HepG2 (cell line): ENCODE measurements at regions not wholly inside any gene's neighbourhood (a gene's known extent, or its start where the extent isn't known, plus 50 kb on each side); places are given as distances from the start of the nearest gene placed in this dataset.

Experiments
- ADNP ChIP-seq: sonication (generic); formaldehyde crosslinking; IDR thresholded peaks from 2 replicates; pipeline ENCODE4 v1.4.0; 2020; ENCODE audit warnings: missing genetic modification reagents
- ARID5B ChIP-seq: IDR thresholded peaks from 2 replicates; pipeline ENCODE4 v1.4.0; 2020; ENCODE audit warnings: mild to moderate bottlenecking, missing genetic modification reagents
- ATF1 ChIP-seq: IDR thresholded peaks from 2 replicates; pipeline ENCODE4 v1.6.1; 2016; ENCODE audit warnings: mild to moderate bottlenecking, control low read depth
- ATRX ChIP-seq: sonication (generic); formaldehyde crosslinking; IDR thresholded peaks from 2 replicates; pipeline ENCODE4 v1.4.0; 2020; ENCODE audit warnings: missing genetic modification reagents, borderline replicate concordance
- BCL6 ChIP-seq: IDR thresholded peaks from 2 replicates; pipeline ENCODE4 v1.6.1; 2016; ENCODE audit warnings: missing genetic modification reagents, missing compliant biosample characterization
- BORCS8-MEF2B ChIP-seq: sonication (generic); formaldehyde crosslinking; IDR thresholded peaks from 2 replicates; pipeline ENCODE4 v1.8.0; 2022; ENCODE audit warnings: mild to moderate bottlenecking, missing genetic modification reagents
- EED ChIP-seq: sonication (generic); formaldehyde crosslinking; IDR thresholded peaks from 2 replicates; pipeline ENCODE4 v1.5.0; 2020; ENCODE audit warnings: mild to moderate bottlenecking, missing genetic modification reagents
- FOSL1 ChIP-seq: sonication (generic); formaldehyde crosslinking; IDR thresholded peaks from 2 replicates; pipeline ENCODE4 v1.9.0; 2021; ENCODE audit warnings: missing genetic modification reagents, borderline replicate concordance
- HDAC1 ChIP-seq: sonication (generic); formaldehyde crosslinking; IDR thresholded peaks from 2 replicates; pipeline ENCODE4 v1.5.1; 2020; ENCODE audit warnings: mild to moderate bottlenecking, missing genetic modification reagents
- KMT2B ChIP-seq: IDR thresholded peaks from 2 replicates; pipeline ENCODE4 v1.6.1; 2016; ENCODE audit warnings: missing genetic modification reagents, missing compliant biosample characterization
- NR2F1 ChIP-seq, 2 experiments: fragments of 450-650 bp in 1 of 2; formaldehyde crosslinking in 1 of 2; IDR thresholded peaks; 2 replicates each; pipeline versions ENCODE4 v1.5.0 to v1.6.1; 2016 to 2020; ENCODE audit warnings: mild to moderate bottlenecking in 1 of 2, missing compliant biosample characterization in 1 of 2, missing genetic modification reagents in 1 of 2, moderate library complexity in 1 of 2
- NR3C1 ChIP-seq: sonication (generic); formaldehyde crosslinking; IDR thresholded peaks from 2 replicates; pipeline ENCODE4 v1.4.0; 2020; ENCODE audit warnings: missing genetic modification reagents
- PHF21A ChIP-seq: sonication (generic); formaldehyde crosslinking; IDR thresholded peaks from 2 replicates; pipeline ENCODE4 v1.5.0; 2020; ENCODE audit warnings: mild to moderate bottlenecking, missing genetic modification reagents
- PLRG1 ChIP-seq: fragments of 450-650 bp; conservative IDR thresholded peaks from 2 replicates; pipeline ENCODE4 v1.6.1; 2016
- SALL1 ChIP-seq: sonication (generic); formaldehyde crosslinking; IDR thresholded peaks from 2 replicates; pipeline ENCODE4 v1.8.0; 2022; ENCODE audit warnings: mild to moderate bottlenecking, missing genetic modification reagents
- SOX13 ChIP-seq, 3 experiments: fragments of 450-650 bp in 1 of 3; sonication (generic) in 1 of 3; formaldehyde crosslinking in 1 of 3; IDR thresholded peaks in 2 of 3; conservative IDR thresholded peaks in 1 of 3; 2 replicates each; pipeline versions ENCODE4 v1.5.0 to v1.6.1; 2016 to 2020; ENCODE audit warnings: antibody characterized with exemption in 1 of 3, mild to moderate bottlenecking in 1 of 3, missing compliant biosample characterization in 1 of 3, missing genetic modification reagents in 1 of 3, moderate library complexity in 1 of 3
- SP5 ChIP-seq: IDR thresholded peaks from 2 replicates; pipeline ENCODE4 v1.6.1; 2016; ENCODE audit warnings: low read depth, borderline replicate concordance
- U2AF2 ChIP-seq: fragments of 200-400 bp; formaldehyde crosslinking; IDR thresholded peaks from 2 replicates; pipeline ENCODE4 v1.6.1; 2017; ENCODE audit warnings: low read depth, mild to moderate bottlenecking, low read length
- ZBTB33 ChIP-seq: sonication (generic); formaldehyde crosslinking; IDR thresholded peaks from 2 replicates; pipeline ENCODE4 v1.4.0; 2020; ENCODE audit warnings: missing genetic modification reagents
- ZNF160 ChIP-seq: sonication (generic); formaldehyde crosslinking; IDR thresholded peaks from 2 replicates; pipeline ENCODE4 v1.8.0; 2022; ENCODE audit warnings: mild to moderate bottlenecking, inconsistent platforms, missing genetic modification reagents
- ZNF205 ChIP-seq: IDR thresholded peaks from 2 replicates; pipeline ENCODE4 v1.6.1; 2018; ENCODE audit warnings: missing biosample characterization, missing genetic modification reagents
- ZNF503 ChIP-seq: sonication (generic); formaldehyde crosslinking; IDR thresholded peaks from 2 replicates; pipeline ENCODE4 v1.4.0; 2020; ENCODE audit warnings: missing genetic modification reagents
- ZNF777 ChIP-seq: sonication (generic); formaldehyde crosslinking; IDR thresholded peaks from 2 replicates; pipeline ENCODE4 v1.4.0; 2020; ENCODE audit warnings: missing genetic modification reagents
- ZSCAN21 ChIP-seq: sonication (generic); formaldehyde crosslinking; IDR thresholded peaks from 2 replicates; pipeline ENCODE4 v1.8.0; 2022; ENCODE audit warnings: mild to moderate bottlenecking, missing genetic modification reagents, moderate library complexity, borderline replicate concordance

- peak; percentile 79 for TF ChIP-seq SP5 (CRISPR knock-in tag)
- peak; percentile 78 for TF ChIP-seq ARID5B (CRISPR knock-in tag)
- no peak for TF ChIP-seq EED (CRISPR knock-in tag)
- TF ChIP-seq FOSL1 (CRISPR knock-in tag): no peak
- peak in 1 of 2 experiments; percentile 62; a peak in 2 of 4 replicates for TF ChIP-seq NR2F1 (CRISPR knock-in tag; IDR thresholded peaks at IDR 0.05)
- TF ChIP-seq BORCS8-MEF2B (CRISPR knock-in tag): no peak
- no peak for TF ChIP-seq ATRX (CRISPR knock-in tag)
- TF ChIP-seq SOX13 (IDR thresholded peaks at IDR 0.05): peak; percentile 85
- peak in 1 of 2 experiments; percentile 87; a peak in 2 of 4 replicates for TF ChIP-seq SOX13 (CRISPR knock-in tag; conservative IDR thresholded peaks at IDR 0.05 in 1 of 2, IDR thresholded peaks at IDR 0.05 in 1 of 2)
- peak; percentile 100 for TF ChIP-seq ZNF205
- no peak for TF ChIP-seq NR3C1
- TF ChIP-seq HDAC1 (CRISPR knock-in tag): peak; percentile 47; the same call in 1 of the 2 replicates
- TF ChIP-seq BCL6: peak; percentile 65
- TF ChIP-seq ADNP: no peak
- TF ChIP-seq ZNF503 (CRISPR knock-in tag): peak; percentile 81; the same call in 1 of the 2 replicates
- TF ChIP-seq PHF21A (CRISPR knock-in tag): peak; percentile 43; the same call in 1 of the 2 replicates
- no peak for TF ChIP-seq ZNF777
- peak; percentile 56; the same call in 1 of the 2 replicates for TF ChIP-seq SALL1 (CRISPR knock-in tag)
- TF ChIP-seq KMT2B: no peak
- TF ChIP-seq PLRG1: no peak
- no peak for TF ChIP-seq ZSCAN21
- no peak for TF ChIP-seq ZBTB33 (CRISPR knock-in tag)
- no peak for TF ChIP-seq ZNF160 (CRISPR knock-in tag)
- no peak for TF ChIP-seq U2AF2
- peak; percentile 58; the same call in 1 of the 2 replicates for TF ChIP-seq ATF1
Observed at GRCh38 chrX:121245763-121246162, 198.4 kb downstream of the GLUD2 start (continued).
